ENCODE measurements at regions not wholly inside any gene's neighbourhood (a gene's known extent, or its start where the extent isn't known, plus 50 kb on each side); places are given as distances from the start of the nearest gene placed in this dataset.

DNA sequence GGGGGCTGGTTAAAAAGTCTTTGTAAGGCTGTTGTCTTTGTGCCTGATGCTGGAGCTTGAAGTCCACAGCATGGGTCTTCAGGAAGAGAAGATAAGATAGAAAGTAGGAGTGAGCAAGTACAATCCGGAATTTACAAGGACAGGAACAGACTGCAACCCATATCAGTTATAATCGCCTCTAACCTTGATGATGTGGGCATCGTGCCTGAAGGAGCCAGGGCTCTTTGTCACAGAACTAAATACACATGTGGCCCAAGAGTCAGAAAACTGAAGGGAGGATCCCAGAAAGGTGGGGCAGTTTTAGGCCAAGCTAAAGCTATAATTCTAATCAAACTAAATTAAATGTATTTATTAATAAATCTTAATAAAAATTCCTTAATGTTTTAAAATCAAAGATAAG lies 132.2 kb downstream of the TMCO5A start:
- TF ChIP-seq, protein P1, sequence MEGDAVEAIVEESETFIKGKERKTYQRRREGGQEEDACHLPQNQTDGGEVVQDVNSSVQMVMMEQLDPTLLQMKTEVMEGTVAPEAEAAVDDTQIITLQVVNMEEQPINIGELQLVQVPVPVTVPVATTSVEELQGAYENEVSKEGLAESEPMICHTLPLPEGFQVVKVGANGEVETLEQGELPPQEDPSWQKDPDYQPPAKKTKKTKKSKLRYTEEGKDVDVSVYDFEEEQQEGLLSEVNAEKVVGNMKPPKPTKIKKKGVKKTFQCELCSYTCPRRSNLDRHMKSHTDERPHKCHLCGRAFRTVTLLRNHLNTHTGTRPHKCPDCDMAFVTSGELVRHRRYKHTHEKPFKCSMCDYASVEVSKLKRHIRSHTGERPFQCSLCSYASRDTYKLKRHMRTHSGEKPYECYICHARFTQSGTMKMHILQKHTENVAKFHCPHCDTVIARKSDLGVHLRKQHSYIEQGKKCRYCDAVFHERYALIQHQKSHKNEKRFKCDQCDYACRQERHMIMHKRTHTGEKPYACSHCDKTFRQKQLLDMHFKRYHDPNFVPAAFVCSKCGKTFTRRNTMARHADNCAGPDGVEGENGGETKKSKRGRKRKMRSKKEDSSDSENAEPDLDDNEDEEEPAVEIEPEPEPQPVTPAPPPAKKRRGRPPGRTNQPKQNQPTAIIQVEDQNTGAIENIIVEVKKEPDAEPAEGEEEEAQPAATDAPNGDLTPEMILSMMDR (IDR thresholded peaks at IDR 0.05) = no peak
- no peak for TF ChIP-seq POLR2A (IDR thresholded peaks at IDR 0.05)
